GM18861 (cell line): ENCODE measurements at regions not wholly inside any gene's neighbourhood (a gene's known extent, or its start where the extent isn't known, plus 50 kb on each side); places are given as distances from the start of the nearest gene placed in this dataset.

Experiments used
- ATAC-seq: cut with Tn5 transposase; IDR thresholded peaks from one replicate; pipeline ENCODE4 v1.9.1; 2021; ENCODE audit not compliant: unreplicated experiment

- no peak for ATAC-seq
These were observed 257.1 kb downstream of the BCL11A start for GRCh38 chr2:60296219-60296955.

DNA sequence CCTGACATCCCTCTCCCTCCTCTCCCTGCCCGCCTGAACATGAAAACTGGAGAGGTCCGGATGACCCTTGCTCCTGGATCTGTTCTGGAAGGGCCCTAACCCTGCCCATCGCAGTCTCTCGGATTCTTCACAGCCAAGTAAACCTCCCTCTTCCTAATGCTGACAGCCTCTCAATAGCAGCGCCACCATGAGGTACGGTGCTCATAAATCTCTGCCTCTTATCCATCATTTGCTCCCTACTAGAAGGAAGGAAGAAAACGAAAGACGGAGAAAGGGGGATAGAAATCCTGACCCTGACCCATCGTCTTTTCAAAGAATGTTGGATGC, 257.9 kb downstream of the BCL11A start:
- no peak for ATAC-seq

DNA sequence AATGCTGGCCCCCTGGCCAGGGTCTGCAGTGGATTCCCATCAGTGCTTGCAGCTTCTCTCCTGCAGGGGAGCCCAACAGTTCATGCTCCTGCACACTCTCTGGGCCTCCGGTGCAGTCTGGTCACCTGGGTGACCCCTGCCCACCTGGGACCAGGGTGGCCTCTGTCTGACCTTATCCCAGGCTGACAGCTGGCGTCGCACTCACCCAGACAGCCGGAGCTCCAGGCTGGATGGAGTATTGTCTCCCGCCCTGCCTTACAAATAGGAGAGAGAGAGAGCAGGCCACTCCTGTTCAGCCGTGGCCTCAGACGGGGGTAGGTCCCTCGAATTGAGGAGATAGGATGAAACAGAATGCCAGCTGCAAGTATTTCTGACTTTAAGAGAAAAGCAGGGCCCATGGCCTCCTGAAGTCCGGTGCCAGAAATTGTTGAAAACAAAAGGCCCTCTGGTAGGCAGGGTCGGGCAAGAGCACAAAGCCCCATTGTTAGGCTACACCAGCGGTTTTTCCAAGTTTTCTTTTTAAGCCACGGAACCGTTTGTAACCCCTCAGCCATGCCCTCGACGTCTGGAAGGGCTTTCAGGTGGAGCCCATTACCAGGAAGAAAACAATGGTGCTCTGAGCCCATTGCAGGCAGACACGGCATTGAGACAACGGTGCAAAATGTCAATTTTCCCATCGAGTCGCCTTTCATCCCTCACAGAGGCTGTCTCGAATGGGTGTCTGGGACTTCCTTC, 258.4 kb downstream of the BCL11A start:
- no peak for ATAC-seq

- ATAC-seq = no peak
These were observed 261.2 kb downstream of the BCL11A start for GRCh38 chr2:60292242-60292641.

GRCh38 chr2:60290509-60290908, 262.9 kb downstream of the BCL11A start:
- no peak for ATAC-seq

GRCh38 chr2:60285626-60286316, 267.7 kb downstream of the BCL11A start:
- ATAC-seq = no peak

- no peak for ATAC-seq
These were observed 269.8 kb downstream of the BCL11A start for GRCh38 chr2:60283626-60284025.

DNA sequence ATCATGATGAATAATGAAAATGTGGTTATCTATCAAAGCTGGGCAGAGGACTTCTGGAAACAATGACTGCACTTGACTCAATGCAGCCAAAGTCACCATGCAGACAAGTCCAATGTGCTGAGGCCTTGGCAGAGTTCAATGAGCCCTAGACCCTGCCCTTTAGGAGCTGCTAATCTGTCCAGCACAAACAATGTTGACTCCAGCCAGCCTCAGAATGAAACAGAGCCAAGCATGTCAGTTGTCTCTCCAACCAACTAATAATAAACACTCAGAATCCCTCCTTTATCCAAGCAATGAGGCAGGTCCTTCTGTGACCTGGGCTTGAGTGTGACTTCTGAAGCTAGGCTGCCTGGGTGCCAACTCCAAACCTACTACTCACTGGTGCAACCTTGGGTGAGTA, 270.6 kb downstream of the BCL11A start:
- ATAC-seq = no peak

- ATAC-seq = no peak
These were observed 271.7 kb downstream of the BCL11A start for GRCh38 chr2:60281730-60282129.

DNA sequence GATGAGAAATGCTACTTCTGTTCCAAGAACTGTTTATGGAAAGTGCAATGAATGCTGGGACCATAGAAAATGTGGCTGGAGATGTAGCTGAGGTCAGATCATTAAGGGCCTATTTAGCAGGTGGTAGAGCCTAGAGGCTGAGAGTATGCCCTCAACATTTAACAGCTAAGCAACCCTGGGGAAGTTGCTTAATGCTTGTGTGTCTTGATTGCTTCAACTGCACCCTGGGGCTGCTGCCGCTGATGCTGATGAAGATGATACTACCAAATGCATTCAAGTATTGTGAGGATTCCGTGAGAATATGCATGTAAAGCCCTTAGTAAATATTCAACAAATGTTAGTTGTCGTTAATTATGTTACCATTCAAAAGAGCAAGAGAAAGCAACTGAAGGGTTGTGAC, 273.2 kb downstream of the BCL11A start:
- no peak for ATAC-seq

DNA sequence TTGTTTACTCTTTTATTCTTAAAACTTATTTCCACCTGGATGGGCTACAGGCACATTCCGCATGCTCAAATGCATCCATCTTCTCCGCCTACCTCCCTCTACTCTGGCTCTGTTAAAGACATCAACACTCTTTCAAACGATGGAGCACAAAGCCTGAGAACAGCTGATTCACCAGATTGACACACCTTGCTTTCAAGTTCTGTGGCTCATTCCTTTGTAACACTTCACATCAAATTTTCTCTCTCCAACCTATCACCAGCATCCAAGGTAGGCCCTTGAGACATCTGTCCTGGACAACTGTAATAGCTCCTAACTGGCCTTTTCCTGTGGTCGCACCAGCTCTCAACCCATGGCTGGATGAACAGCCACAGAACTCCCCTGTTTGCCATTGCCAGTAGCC, 274.5 kb downstream of the BCL11A start:
- no peak for ATAC-seq

DNA sequence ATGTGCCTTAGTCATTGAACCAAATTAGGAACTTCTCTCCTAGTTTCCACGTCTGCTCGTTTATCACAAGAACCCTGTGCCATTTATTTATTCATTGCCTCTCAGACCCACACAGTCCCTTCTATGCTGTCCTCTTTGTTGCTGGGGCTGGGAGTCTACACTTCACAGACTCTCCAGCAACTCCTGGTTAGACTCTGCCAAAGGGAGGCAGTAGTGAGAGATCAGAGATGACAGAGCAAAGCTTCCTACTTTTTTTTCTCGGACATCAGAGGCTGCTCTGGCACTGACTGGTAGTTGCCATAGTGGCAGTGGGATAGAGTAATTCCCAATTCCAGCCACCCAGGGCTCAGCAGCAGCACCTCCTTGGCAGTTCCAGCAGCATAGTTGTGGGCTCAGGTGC, 277.5 kb downstream of the BCL11A start:
- no peak for ATAC-seq

DNA sequence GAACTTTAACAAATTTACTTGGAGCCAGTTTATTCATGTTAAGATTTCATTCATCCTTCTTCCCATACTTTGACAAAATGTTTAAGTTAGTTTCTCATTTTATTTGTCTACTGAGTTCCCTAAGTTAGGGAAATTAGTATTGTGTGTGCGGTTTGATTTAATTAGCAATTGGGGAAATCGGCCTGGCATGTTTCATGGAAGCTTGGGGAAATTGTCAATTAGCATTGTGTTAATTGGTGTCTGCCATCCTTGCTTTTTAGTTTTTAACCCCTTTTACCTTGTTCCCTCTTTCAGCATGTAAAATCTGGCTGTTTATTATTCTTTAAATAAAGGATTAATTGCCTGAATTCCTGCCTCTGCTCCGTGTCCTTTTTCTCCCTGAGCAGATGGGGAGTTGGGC, 279.6 kb downstream of the BCL11A start:
- no peak for ATAC-seq

- no peak for ATAC-seq
These were observed 281.7 kb downstream of the BCL11A start for GRCh38 chr2:60271713-60272112.

- no peak for ATAC-seq
These were observed 282.3 kb downstream of the BCL11A start for GRCh38 chr2:60271131-60271530.

DNA sequence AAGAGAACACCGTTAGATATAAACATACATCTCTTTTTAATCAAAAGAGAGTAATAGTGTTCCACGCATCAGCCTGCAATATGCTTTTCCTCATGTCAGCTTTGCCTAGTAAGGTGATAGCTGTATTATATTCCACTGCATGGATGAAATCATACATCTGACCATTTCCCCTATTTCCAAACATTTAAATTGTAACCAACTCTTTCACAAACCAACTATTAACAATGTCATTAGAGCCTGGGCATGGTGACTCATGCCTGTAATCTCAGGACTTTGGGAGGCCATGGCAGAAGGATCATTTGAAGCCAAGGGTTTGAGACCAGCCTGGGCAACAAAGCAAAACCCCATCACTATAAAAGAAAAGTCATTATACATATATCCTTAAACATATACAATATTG, 284.8 kb downstream of the BCL11A start:
- ATAC-seq = no peak

- ATAC-seq = no peak
These were observed 285.4 kb downstream of the BCL11A start for GRCh38 chr2:60268032-60268431.

- no peak for ATAC-seq
These were observed 286.3 kb downstream of the BCL11A start for GRCh38 chr2:60267122-60267521.

- ATAC-seq = no peak
These were observed 291.3 kb downstream of the BCL11A start for GRCh38 chr2:60262178-60262577.

- no peak for ATAC-seq
These were observed 292.7 kb downstream of the BCL11A start for GRCh38 chr2:60260639-60261296.

GRCh38 chr2:60259781-60260180, 293.7 kb downstream of the BCL11A start:
- ATAC-seq = no peak
